GM19043 (cell line): ENCODE measurements at regions not wholly inside any gene's neighbourhood (a gene's known extent, or its start where the extent isn't known, plus 50 kb on each side); places are given as distances from the start of the nearest gene placed in this dataset.

Experiments used
- ATAC-seq: cut with Tn5 transposase; IDR thresholded peaks from one replicate; pipeline ENCODE4 v1.9.1; 2021; ENCODE audit warnings: low read depth; ENCODE audit not compliant: unreplicated experiment

GRCh38 chr2:19238440-19239060 is 119.9 kb downstream of the OSR1 start:
- ATAC-seq: no peak

DNA sequence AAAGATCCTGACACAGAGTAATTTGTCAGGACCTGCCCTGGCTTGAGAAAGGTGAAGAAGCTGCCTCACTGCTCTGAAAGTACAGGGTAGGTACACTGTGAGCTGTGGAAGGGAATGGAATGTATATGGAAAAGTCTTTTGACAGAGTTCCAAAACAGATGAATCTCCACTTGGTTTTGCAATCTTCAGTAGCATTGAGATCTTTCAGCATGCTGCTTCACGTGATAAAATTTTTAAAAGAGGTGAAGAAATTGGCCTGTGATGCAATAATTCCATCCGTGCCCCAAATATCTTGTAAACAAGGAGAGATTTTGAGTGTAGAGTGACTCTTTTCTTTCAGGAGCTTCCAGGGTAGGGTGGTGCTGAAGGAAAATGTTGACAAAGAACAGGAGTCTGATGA is 123.1 kb downstream of the OSR1 start:
- ATAC-seq: no peak

DNA sequence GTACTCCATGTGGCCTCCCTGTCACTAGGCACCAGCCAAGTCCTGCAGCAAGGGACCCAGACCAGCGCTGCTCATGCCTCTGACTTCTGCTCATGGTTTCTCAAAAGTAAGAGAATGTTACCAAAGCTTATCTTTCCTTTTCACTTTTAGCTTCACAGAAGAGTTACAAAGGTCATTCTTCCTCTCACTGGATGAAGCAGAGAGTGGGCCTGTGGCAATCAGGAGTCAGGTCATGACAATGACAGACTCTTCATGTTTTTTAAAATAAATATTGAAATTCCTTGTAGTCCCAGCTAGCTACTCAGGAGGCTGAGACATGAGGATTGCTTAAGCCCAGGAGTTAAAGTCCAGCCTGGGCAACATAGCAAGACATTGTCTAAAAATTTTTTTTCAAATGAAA is 126.1 kb downstream of the OSR1 start:
- no peak for ATAC-seq

GRCh38 chr2:19231625-19232024 is 126.8 kb downstream of the OSR1 start:
- no peak for ATAC-seq

- ATAC-seq: no peak
These were observed 127.8 kb downstream of the OSR1 start for GRCh38 chr2:19230626-19231025.

- ATAC-seq: no peak
These were observed 129.7 kb downstream of the OSR1 start for GRCh38 chr2:19228715-19229114.

DNA sequence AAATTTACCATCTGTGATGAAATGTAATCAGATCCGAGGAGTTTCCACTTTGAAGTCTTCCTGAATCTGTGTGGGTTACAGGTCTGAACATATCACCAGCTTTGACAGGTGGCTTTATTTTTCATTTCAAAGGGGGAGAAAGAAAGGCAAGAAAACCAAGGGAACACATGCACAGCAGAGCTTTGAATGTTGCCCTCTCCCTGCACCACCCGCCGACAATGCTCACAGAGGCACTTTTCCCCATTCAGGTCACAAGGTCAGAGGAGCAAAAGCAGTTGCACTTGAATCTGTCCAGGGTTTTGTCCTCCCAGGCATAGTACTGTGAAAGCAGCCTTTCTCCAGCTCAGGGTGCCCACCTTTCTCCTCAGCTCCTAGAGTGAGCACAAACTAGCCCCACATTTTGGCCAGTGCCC is 130.2 kb downstream of the OSR1 start:
- ATAC-seq: no peak

- ATAC-seq: no peak
These were observed 131.6 kb downstream of the OSR1 start for GRCh38 chr2:19226871-19227270.

DNA sequence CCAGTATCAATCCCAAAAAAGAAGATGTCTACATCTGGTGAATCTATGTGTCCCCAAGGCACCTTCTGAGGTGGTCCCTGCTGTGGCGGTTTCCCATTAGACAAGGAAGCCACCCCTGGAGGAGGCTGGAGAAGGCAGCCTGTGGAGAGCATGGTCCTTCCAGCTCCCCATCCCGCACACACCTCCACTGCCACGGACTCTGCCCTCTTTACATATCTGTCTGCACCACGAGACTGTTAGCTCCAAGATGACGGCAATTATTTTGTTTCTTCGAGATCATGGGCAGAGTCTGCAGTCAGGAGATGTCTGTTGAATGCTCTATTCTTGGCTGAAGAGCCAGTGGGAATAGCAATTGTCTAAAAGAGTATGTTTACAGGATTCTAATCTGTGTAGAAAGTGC is 132.0 kb downstream of the OSR1 start:
- ATAC-seq: no peak

GRCh38 chr2:19225931-19226330 is 132.5 kb downstream of the OSR1 start:
- ATAC-seq: no peak

DNA sequence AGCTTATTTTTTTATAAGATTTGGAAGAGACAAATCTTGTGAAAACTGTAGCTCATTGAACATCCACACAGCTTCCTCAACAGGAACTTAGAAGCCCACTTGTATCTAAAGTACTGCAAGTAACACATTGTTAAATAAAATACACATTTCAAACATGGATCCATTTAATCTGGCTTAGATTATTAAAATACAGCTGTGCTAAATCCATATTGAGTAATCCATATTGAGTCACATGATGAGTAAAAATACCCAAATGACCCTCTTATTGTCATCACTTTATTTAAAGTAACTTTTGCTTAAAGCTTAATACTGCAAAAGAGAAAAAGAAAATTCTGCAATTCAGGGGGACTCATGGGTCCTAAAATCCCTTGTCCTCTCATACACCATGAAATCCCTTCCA is 133.3 kb downstream of the OSR1 start:
- ATAC-seq: no peak

GRCh38 chr2:19224486-19224885 is 133.9 kb downstream of the OSR1 start:
- ATAC-seq: no peak

DNA sequence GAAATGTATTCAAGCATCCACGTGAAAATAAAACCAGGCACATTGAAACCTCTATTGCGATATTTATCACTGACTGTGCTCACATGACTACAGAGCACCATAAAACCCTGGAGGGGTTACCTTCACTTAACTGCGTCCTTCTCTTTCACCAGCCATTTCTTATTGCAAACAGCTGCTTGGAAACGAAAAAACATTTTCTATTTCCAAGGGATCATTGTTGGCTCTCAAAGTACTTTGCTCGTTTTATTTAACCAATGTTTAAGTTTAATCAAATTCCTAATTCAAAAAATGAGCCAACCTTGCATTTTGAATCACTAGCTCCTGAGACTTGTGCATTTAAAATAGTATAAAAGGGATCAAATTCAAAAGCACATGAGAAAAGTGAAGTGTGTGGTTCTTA is 134.4 kb downstream of the OSR1 start:
- ATAC-seq: no peak

DNA sequence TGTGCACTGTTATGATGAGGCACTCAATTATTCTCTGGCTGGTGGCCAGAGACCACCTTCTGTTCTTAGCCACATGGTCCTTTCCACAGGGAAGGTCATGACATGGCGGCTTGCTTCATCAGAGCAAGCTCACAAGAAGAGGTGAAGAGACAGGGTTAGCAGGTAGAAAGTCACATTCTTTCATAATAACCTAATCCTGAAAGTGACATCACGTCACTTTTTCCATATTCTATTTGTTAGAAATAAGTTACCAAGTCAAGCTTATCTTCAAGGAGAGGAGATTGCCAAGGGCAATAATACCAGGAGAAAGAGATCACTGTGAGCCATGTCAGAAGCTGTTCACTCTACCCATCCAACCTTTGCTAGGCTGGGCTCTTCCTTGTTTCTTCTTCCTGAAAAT is 139.4 kb downstream of the OSR1 start:
- ATAC-seq: no peak

- ATAC-seq: no peak
These were observed 140.3 kb downstream of the OSR1 start for GRCh38 chr2:19218166-19218565.

DNA sequence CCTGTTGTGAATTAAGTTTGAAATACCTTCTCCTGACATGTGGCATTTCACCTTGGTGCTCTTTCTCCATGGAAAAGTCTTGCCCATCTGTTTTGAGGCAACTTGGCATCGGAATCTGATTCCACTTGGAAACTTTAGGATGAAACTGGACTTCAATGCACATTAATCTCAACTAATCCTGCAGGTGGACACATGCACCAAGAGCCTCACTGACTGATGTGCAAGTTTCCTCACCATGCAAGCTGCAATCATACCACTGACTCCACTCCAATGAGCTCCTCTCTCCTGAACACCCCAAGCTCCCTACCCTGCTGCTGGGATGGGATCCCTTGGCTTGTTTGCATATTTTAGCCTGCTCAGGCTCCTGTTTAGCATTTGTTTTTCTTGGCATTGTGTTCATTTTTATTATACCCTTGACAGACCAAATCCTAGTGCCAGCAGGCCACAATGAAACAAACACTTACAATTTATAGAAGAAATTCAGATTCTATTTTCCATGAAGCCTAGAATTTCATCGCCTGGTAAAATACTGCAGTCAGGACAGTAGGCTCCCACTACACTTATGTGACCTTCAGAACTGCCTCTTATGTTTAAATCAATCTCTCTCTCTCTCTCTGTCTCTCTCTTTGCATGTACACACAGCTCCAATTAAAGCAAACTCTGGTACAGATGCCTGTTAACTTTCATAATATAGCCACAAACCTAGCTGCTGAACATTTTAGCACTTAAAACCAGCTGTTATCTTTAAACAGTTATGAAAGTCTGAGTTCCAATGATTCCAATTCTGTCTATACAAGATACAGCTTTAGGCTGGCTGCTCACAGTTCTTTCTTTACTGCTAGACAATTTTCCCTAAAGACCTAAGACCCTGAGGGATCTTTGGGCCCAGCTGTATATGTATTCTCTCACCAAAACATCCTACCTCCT is 141.5 kb downstream of the OSR1 start:
- no peak for ATAC-seq

DNA sequence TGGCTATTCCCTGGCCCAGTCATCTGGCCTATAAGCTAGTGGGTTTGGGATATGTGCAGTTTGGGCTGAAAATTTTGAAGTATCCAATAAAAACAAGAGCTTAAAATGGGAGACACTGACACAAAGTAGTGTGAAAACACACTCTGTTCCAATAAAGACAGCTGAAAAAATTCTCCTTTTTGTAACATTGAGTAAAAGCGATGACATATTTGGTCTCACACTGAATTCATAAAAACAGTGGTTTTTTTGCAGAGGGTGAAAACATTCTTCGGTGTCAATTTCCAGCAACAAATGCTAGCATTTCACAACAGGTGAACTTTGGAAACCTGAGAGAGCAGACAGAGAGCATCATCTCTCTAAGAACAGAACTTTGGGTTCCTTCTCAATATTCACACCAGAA is 142.2 kb downstream of the OSR1 start:
- ATAC-seq: no peak

DNA sequence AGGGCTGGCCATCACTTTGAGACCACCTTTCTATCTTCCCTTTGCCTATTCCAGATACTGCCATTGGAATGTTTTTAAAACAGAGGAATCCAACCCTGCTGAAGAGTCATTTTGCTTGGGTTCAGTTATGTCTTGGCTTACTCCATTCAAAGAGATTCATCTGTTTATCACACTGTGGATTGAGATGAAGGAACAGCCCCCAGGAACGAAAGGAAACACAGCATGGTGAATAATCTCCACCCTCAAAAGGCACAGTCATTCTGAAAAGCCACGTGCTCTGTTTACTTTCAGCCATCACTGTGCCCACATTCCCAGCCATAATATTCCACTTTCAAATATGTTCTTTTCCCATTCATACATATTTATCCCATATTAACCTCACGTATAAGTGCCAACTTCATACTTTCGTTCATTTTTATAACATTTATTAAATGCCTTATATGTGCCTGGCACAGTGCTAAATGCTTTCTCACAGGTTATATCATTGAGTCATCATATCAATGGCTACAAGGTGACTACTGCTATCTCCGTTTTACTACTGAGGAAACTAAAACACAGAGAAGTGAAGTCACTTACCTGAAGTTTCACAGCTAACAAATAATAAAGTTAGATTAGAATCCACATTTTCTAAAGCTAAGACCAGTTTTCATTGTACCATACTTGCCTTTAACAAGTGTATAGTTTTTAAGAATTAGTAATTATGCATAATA is 143.6 kb downstream of the OSR1 start:
- ATAC-seq: no peak

DNA sequence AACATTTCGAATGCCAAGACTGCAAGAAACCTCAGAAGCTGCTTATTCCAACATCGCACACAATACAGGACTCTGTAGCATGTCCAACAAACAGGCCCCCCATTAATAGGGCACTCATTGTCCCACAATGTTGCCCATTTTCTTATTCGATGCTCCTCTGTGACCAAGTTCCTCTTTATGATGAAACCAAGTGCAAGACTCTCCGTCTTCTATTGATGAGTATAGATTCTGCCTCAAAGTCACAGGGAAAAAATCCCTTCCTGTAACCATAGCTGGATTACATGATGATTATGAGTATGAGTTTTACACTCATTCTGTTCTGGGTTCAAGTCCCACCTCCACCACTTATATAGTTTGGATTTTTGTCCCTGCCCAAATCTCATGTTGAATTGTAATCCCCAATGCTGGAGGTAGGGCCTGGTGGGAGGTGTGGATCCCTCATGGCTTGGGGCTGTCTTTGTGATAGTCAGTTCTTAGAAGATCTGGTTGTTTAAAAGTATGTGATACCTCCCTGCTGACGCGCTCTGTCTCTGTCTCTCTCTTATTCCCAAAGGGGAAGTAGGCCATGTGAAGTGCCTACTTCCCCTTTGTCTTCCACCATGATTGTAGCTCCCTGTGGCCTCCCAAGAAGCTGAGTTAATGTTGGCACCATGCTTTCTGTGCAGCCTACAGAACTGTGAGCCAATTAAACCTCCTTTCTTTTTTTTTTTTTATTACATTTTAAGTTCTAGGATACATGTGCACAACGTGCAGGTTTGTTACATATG is 148.7 kb downstream of the OSR1 start:
- no peak for ATAC-seq

DNA sequence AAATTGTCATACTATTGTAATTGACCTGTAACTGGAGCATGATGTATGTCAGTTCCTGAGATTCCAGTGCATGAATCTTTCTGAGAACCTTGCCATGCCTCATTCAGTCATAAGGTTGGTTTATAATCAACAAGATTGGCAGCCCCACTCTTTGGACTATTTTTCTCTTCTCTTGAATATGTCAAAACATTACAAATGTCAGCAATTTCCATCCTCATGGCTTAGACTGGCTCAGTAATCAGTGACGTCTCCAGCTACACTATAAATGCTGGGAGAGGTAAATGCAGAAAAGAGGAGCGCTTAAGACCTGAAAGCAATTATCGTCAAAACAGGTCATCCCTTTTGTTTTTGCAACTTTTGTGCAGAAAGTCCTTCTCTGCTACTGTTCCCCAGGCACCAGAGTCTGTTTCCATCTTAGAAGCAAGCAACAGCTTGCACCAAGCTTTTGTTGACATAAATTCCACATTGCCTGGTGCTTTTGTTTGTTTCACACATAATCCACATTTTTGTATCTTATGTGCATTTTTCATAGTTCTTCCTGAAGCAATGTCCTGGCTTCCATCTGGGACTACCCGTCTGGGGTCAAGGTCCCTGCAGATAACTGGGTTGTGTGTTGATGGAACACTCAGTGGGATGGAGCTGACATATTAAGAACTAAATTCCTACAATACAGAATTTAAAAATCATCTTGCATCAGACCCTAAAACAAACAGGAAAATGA is 149.8 kb downstream of the OSR1 start:
- no peak for ATAC-seq
